ENCODE measurements at regions not wholly inside any gene's neighbourhood (a gene's known extent, or its start where the extent isn't known, plus 50 kb on each side); places are given as distances from the start of the nearest gene placed in this dataset.

GRCh38 chr21:21751286-21751685, 753.1 kb downstream of the NCAM2 start:
- Histone ChIP-seq H3K27me3 (replicated peaks in 1 of 2; ENCODE audit: control insufficient read depth in 2 of 2, insufficient read depth in 2 of 2, low read length in 1 of 2) (no peaks in the 10 kb centered on the region), H3K4me2 (ENCODE audit: control insufficient read depth, insufficient read depth) (no peak overlapping the region), H4K20me1 (ENCODE audit: control insufficient read depth, insufficient read depth) (no peaks in the 10 kb centered on the region), H3K27ac (ENCODE audit: control insufficient read depth, insufficient read depth) (no peak overlapping the region), H3K4me3 (no peak overlapping the region), H3K9me3 (replicated peaks; ENCODE audit: control insufficient read depth, insufficient read depth, low read length) (no peaks in the 10 kb centered on the region; the same call in 2 of the 3 replicates), H3K9ac (ENCODE audit: control insufficient read depth, insufficient read depth, low read length) (no peak overlapping the region), H3K79me2 (ENCODE audit: control insufficient read depth, insufficient read depth, low read length) (no peaks in the 10 kb centered on the region), H2AFZ (ENCODE audit: control insufficient read depth, low read depth, low read length) (no peak overlapping the region), H3K36me3 (ENCODE audit: control insufficient read depth in 2 of 2, insufficient read depth in 2 of 2, low read length in 1 of 2) (no peaks in the 10 kb centered on the region), H3K4me1 (ENCODE audit: control insufficient read depth, insufficient read depth, low read length) (no peaks in the 10 kb centered on the region)
- ChIA-PET RAD21 (ENCODE audit: unreplicated experiment) (no interaction called here), SMC1A (ENCODE audit: uncharacterized antibody, unreplicated experiment) (no interaction called here), POLR2A (no interaction called here), CTCF (interaction anchor here (0.9 kb wide), 1 partner anchor 587 kb away, joined by 3 read pairs; no protein-coding TSS in a partner anchor)
- no peak for DNase-seq (ENCODE audit: low read depth, low spot score)
- no peak for ATAC-seq
- no TSS peak for BruUV-seq (replicated peaks)
- TF ChIP-seq RAD21 (IDR thresholded peaks at IDR 0.05; ENCODE audit: insufficient read depth, low read depth, low read length) = 0 out of 2 replicates have a peak, but pooled peaks have one; percentile 20
- TF ChIP-seq, protein P1, sequence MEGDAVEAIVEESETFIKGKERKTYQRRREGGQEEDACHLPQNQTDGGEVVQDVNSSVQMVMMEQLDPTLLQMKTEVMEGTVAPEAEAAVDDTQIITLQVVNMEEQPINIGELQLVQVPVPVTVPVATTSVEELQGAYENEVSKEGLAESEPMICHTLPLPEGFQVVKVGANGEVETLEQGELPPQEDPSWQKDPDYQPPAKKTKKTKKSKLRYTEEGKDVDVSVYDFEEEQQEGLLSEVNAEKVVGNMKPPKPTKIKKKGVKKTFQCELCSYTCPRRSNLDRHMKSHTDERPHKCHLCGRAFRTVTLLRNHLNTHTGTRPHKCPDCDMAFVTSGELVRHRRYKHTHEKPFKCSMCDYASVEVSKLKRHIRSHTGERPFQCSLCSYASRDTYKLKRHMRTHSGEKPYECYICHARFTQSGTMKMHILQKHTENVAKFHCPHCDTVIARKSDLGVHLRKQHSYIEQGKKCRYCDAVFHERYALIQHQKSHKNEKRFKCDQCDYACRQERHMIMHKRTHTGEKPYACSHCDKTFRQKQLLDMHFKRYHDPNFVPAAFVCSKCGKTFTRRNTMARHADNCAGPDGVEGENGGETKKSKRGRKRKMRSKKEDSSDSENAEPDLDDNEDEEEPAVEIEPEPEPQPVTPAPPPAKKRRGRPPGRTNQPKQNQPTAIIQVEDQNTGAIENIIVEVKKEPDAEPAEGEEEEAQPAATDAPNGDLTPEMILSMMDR (IDR thresholded peaks at IDR 0.05 in 2 of 3, conservative IDR thresholded peaks at IDR 0.05 in 1 of 3; ENCODE audit: control insufficient read depth in 2 of 3, extremely low read depth in 1 of 3, insufficient read depth in 1 of 3, low read depth in 3 of 3, low read length in 3 of 3) = peak; percentile 18 to 34 (median 19); a peak in 3 of 6 replicates
- no peak for TF ChIP-seq POLR2AphosphoS5 (IDR thresholded peaks at IDR 0.05; ENCODE audit: low read length)
- in situ Hi-C loops (cut with MboI) = no loop called here
- intact Hi-C loops (cut with micrococcal nuclease; ENCODE audit: unreplicated experiment) = no loop called here
- FAIRE-seq = no peak
- 0% methylated on average over 1 of the region's 1 CpG for WGBS (ENCODE audit: insufficient coverage, insufficient replicate concordance, low lambda C conversion rate, missing lambda C conversion rate)

DNA sequence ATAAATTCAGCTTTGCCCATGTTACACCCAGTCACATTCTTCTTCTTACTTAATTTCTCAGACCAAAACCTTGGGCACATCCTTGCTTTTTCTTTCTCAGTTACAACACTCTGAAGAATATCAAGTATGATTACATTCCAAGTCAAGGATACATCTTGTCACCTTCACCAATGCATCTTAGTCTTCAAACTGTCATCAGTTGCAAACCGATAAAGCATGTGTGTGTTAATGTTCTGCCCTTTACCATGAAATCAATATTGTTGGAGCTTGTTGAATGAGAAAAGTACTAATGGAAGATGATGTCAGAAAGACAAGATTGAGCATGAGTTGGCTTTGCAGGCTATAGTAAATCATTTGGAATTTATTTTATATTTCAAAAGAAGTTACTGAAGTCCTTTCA, 764.6 kb downstream of the NCAM2 start:
- no peak overlapping the region for H3K9ac ChIP-seq (ENCODE audit: control insufficient read depth, insufficient read depth, low read length)
- no TSS peak for BruUV-seq (replicated peaks)
- ATAC-seq (no peak), DNase-seq (ENCODE audit: low read depth, low spot score) (no peak), FAIRE-seq (no peak)
- no peak overlapping the region for H3K4me3 ChIP-seq
- no peak for TF ChIP-seq NFYB (IDR thresholded peaks at IDR 0.05; ENCODE audit: insufficient read depth, low read depth, low read length)
- TF ChIP-seq SREBF1 (IDR thresholded peaks at IDR 0.05; ENCODE audit: low read length) = no peak
- TF ChIP-seq KLF5 (IDR thresholded peaks at IDR 0.05; ENCODE audit: partially characterized antibody) = no peak
- TF ChIP-seq RUNX3 (IDR thresholded peaks at IDR 0.05; ENCODE audit: low read length) = no peak
- no peak for TF ChIP-seq DPF2 (IDR thresholded peaks at IDR 0.05)
- TF ChIP-seq, protein P2, sequence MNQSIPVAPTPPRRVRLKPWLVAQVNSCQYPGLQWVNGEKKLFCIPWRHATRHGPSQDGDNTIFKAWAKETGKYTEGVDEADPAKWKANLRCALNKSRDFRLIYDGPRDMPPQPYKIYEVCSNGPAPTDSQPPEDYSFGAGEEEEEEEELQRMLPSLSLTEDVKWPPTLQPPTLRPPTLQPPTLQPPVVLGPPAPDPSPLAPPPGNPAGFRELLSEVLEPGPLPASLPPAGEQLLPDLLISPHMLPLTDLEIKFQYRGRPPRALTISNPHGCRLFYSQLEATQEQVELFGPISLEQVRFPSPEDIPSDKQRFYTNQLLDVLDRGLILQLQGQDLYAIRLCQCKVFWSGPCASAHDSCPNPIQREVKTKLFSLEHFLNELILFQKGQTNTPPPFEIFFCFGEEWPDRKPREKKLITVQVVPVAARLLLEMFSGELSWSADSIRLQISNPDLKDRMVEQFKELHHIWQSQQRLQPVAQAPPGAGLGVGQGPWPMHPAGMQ (IDR thresholded peaks at IDR 0.05; ENCODE audit: borderline replicate concordance) = no peak
- TF ChIP-seq MEF2A (IDR thresholded peaks at IDR 0.05; ENCODE audit: insufficient read depth, low read depth, low read length) = no peak
- H3K4me2 ChIP-seq (ENCODE audit: control insufficient read depth, insufficient read depth) = no peak overlapping the region
- CTCF ChIA-PET = no interaction called here
- no peaks in the 10 kb centered on the region for H3K36me3 ChIP-seq (ENCODE audit: control insufficient read depth in 2 of 2, insufficient read depth in 2 of 2, low read length in 1 of 2)
- H3K27ac ChIP-seq (ENCODE audit: control insufficient read depth, insufficient read depth) = no peak overlapping the region
- no peaks in the 10 kb centered on the region for H3K9me3 ChIP-seq (replicated peaks; ENCODE audit: control insufficient read depth, insufficient read depth, low read length)
- RAD21 ChIA-PET (ENCODE audit: unreplicated experiment) = no interaction called here
- 45% methylated on average over 1 of the region's 1 CpG for WGBS (ENCODE audit: insufficient coverage, insufficient replicate concordance, low lambda C conversion rate, missing lambda C conversion rate)
- no peaks in the 10 kb centered on the region for H3K79me2 ChIP-seq (ENCODE audit: control insufficient read depth, insufficient read depth, low read length)
- H4K20me1 ChIP-seq (ENCODE audit: control insufficient read depth, insufficient read depth) = no peaks in the 10 kb centered on the region
- H2AFZ ChIP-seq (ENCODE audit: control insufficient read depth, low read depth, low read length) = no peak overlapping the region
- SMC1A ChIA-PET (ENCODE audit: uncharacterized antibody, unreplicated experiment) = no interaction called here
- H3K4me1 ChIP-seq (ENCODE audit: control insufficient read depth, insufficient read depth, low read length) = no peaks in the 10 kb centered on the region
- no peaks in the 10 kb centered on the region for H3K27me3 ChIP-seq (replicated peaks in 1 of 2; ENCODE audit: control insufficient read depth in 2 of 2, insufficient read depth in 2 of 2, low read length in 1 of 2)
- intact Hi-C loops (cut with micrococcal nuclease; ENCODE audit: unreplicated experiment) (no loop called here), in situ Hi-C loops (cut with MboI) (no loop called here)
- POLR2A ChIA-PET = no interaction called here
